HTR-8/SVneo (cell line): ENCODE measurements at regions not wholly inside any gene's neighbourhood (a gene's known extent, or its start where the extent isn't known, plus 50 kb on each side); places are given as distances from the start of the nearest gene placed in this dataset.

Source experiments
- DNase-seq: peaks from one replicate; pipeline ENCODE4 v3.0.0; 2011; ENCODE audit warnings: low spot score, mixed read lengths; ENCODE audit not compliant: insufficient read length
- FAIRE-seq: peaks from 2 replicates; lab custom pipeline; 2011; peaks lifted over from hg19 to GRCh38; lab: Jason Lieb, UNC

GRCh38 chr14:87824266-87824665 is 168.7 kb downstream of the GALC start:
- no peak for FAIRE-seq
- no peak for DNase-seq

GRCh38 chr14:87816416-87816815 is 176.6 kb downstream of the GALC start:
- FAIRE-seq, result no peak

DNA sequence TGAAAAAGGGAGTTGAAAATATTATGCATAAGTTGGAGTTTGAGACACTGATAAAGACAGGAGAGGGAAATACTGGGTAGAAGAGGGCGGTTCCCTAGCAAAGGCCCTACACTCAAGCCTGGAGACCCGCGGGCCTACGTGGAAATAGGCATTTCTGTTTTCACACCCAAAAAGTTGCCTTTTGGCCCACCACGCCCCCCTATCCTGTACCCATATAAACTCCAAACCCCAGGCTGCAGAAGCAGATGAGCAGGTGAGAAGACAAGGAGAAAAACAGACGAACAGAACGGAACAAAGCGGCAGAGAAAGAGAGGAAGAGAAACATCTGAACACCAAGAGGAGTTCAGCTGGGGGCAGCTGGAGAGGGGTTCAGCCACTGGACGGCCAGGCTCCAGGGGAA is 177.9 kb downstream of the GALC start:
- DNase-seq, result no peak
- no peak for FAIRE-seq

More at GRCh38 chr14:87816416-87816815, 176.6 kb downstream of the GALC start:
- DNase-seq, result no peak

GRCh38 chr14:87813686-87814085 is 179.3 kb downstream of the GALC start:
- FAIRE-seq (no peak), DNase-seq (no peak)

DNA sequence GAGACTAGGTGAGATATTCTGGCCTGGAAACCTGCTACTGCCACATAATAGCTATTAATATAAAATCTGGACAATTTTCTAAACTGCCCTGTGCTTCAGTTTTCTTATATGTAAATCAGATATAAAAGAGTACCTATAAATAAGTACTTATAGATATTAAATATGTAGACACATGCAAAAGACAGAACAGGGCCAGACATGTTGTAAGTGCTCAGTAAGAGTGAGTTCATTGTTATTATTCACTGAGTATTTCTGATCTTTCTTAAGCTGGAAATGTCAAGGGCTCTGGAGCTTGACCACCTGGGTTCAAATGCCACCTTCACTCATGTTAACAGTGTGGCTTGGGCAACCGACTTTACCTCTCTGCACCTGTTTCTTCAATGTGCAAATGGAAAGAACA is 179.8 kb downstream of the GALC start:
- FAIRE-seq (no peak), DNase-seq (no peak)

DNA sequence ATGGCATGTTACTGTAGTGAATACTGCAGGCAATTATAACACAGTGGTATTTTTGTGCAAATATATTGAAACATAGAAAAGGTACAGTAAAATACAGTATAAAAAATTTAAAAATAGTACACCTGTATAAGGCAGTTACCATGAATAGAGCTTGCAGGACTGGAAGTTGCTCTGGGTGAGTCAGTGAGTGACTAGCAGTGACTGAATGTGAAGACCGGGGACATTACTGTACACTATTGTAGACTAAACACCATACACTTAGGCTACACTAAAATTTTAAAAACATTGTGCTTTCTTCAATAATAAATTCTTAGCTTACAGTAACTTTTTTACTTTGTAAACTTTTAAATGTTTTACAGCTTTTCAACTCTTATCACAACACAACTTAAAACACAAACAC is 181.7 kb downstream of the GALC start:
- FAIRE-seq (no peak), DNase-seq (no peak)

DNA sequence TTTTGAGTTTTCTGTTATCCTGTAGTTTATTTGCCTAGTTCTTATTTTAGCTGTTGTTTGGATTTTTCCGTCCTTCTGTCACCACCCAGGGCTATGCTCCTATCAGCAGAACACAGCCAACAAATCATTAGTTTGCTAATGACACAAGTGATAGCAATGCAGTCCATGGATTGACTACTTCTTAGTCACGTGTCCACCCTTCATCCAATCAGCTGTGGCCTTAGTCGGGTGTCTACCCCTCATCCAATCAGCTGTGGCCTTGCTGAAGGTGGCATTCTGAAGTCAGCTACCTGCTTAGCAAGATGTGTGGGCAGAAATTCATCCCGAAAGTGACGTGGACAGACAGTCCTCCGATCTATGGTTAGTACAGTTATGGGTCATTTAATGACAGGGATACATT is 182.3 kb downstream of the GALC start:
- no peak for DNase-seq
- FAIRE-seq, result no peak

DNA sequence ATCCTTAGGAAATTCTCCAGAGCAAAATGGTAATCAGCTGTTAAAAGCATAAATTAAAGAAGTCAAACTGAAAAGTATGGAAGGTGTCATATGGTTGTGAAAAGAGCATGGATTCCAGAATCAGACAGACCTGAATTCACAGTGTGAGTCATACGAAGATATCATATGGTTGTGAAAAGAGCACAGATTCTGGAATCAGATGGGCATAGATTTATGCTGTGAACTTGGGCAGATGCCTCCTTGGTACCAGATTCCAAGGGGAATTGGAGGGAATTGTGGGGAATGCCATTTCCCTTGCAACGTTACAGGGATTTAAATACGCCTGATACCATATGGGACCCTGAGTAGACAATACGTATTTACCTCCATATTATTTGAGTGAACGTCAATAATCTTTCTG is 183.7 kb downstream of the GALC start:
- DNase-seq (no peak), FAIRE-seq (no peak)

DNA sequence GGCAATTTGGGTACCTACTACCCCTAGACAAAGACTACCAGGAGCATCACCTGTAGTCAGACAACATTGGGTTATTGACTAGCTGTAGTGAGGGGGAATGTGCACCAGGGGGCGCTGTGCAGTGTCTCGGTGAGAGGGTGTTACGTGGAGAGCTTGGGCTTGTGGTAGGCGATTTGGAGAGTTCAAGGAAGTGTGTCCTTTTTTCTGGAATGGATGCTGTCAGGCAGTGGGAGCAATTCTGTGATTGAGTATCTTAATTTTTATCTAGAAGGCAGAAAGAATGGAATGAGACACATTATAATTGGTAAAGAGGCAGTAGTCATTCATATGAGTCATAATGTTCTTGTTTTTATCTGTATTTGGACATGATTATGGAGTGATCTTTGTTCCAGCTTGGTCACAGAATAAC is 187.7 kb downstream of the GALC start:
- FAIRE-seq (no peak), DNase-seq (no peak)

DNA sequence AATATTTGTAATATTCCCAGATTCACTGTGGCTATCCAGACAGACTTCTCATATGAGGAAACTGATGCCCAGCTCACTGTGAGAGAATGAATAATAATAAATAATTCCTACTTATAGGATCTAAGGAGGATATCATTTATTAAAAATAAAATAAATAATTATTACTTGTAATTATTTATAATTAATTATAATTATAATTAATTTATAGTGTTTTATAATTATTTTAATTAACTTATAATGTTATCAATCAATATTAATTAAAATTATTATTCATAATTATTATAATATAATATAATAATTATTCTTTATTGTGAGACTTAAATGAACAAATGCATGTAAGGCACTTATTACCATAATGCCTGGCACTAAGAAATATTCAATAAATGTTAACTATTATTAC is 192.8 kb downstream of the GALC start:
- no peak for DNase-seq
- FAIRE-seq, result no peak

DNA sequence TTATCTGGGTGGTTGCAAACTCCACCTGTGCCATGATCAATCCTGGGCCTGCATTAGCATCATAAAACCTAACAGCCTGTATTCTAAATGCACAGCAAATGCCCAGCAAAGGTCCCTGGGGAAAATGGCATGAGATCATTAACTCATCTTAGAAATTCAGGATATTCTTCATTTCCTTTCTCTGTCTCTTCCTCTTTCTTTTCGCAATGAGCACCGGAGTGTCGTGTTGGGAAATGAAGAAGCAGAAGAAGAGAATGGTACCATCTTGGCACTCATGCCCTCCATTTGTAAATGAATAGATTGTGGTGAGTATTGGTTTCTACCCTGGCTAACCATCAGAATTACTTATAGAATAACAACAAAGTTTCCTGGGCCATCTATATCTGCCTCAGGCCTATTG is 193.6 kb downstream of the GALC start:
- DNase-seq (no peak), FAIRE-seq (no peak)

- FAIRE-seq, result no peak
- no peak for DNase-seq
Measured at GRCh38 chr14:87797001-87797400, 196.0 kb downstream of the GALC start.

DNA sequence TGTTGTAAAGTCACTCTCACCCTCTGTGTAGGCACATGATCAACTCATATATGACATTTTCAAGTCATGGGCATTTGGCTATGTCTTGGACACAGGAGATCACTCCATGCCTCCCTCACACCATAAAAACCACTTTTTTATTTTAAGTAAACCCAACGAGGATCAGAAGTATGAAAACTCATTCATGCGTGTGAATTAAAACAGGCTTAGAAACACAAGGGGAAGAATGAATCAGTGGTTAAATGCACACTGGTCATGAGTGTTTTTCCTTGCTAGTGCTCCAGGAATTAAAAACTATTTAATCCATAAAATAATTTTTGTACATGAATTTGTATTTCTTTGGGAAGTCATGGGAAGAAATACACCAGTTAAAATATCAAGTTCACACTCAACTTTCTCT is 198.4 kb downstream of the GALC start:
- DNase-seq, result no peak
- no peak for FAIRE-seq

GRCh38 chr14:87785897-87786296 is 207.1 kb downstream of the GALC start:
- no peak for DNase-seq
- FAIRE-seq, result no peak

DNA sequence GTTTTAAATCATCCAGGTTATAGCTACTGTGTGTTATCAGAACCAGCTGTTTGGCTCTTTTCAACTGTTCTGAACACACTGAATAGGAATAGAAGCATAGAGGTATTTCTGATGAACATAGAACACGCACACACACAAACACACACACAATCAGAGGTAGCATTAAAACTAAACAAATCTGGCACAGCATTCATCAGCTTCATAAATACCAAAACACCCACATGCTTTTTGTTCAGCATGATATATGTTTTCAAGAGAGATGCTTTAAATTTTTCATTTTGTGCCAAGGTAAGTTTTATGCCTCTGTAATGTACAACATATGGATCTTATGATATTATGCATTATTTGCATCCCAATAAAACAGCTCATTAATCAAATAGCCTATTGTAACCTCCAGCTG is 208.6 kb downstream of the GALC start:
- DNase-seq, result no peak
- no peak for FAIRE-seq

DNA sequence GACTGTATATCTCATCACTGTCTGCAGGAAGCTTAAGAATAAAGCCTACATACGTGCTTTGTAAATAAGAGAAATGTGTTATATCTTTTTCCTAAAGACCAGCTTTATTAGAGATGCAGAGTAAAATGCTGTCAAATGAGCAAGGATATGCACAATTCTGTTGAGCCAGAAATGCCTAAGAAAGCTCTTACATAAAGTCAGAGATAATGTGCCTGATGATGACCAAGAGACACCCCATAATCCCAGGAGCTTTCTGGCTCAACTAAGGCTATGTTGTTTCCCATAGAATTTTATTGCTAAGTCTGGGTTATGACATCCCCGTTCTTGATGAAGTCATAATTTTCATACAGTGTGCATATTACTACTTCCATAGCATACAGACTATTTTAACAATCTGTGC is 209.9 kb downstream of the GALC start:
- no peak for FAIRE-seq
- DNase-seq, result no peak

- DNase-seq, result no peak
- FAIRE-seq, result no peak
Measured at GRCh38 chr14:87772854-87773253, 220.1 kb downstream of the GALC start.

DNA sequence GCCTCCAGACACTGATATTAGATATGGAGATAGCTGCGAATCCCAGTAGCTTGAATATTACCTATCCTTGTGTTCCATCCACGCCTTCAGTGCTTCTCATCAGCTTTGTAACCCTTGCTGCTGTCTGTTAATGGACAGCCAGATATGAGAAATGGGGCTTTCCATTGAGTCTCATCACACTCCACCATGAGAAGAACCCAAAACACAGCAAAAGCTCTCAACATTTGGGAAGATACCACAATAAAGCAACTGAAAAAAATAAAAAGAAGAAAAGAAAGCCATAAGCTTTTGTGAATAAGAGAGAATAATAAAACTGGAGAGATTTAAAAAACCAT is 225.4 kb downstream of the GALC start:
- DNase-seq (no peak), FAIRE-seq (no peak)

DNA sequence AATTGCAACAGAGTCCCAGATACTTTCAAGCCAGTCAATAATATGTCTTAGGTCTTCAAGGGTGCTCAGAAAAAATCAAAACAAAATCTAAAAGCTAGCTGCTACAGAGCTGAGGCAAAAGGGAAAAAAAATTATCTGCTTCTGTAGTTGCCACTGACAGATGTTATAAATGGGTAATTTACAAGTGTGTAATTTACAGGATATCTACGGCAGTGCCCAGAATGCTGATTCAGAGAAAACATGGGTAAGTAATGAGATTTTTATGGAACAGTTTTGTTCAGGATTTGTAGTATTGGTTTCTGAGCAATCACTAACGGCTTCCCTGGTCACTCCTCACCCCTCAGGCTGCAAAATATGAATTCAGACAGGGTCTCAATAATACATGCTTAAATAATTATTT is 234.1 kb downstream of the GALC start:
- DNase-seq (no peak), FAIRE-seq (no peak)

DNA sequence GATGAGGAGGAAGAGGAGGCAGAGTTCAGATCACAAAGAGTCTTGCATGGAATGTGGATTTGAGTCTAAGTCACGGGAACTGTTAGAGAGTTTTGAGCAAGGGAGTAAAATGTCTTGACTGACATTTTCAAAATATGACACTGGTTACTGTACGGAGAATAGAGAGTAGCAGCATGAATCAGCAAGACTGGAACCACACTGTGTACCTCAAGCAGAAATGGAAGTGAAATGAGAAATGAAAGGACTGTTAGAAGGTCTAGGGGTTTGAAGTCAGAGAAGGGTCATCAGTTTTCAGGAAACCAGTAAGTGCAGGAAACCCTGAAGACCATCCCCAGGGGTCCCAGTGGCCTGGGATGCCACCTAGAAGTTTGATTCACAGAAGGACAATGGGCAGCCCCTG is 236.3 kb downstream of the GALC start:
- DNase-seq, result no peak
- FAIRE-seq, result no peak

- FAIRE-seq, result no peak
- no peak for DNase-seq
Measured at GRCh38 chr14:87754520-87755223, 238.3 kb downstream of the GALC start.

- DNase-seq (no peak), FAIRE-seq (no peak)
Measured at GRCh38 chr14:87748558-87748957, 244.4 kb downstream of the GALC start.
